ENCODE measurements at regions not wholly inside any gene's neighbourhood (a gene's known extent, or its start where the extent isn't known, plus 50 kb on each side); places are given as distances from the start of the nearest gene placed in this dataset.

- H3K9me2 ChIP-seq (ENCODE audit: insufficient read depth): no peaks in the 10 kb centered on the region
- H3K27ac ChIP-seq: no peak overlapping the region
- H3K36me3 ChIP-seq (ENCODE audit: low read depth): no peaks in the 10 kb centered on the region
- no peak overlapping the region for H3K4me2 ChIP-seq
- ChIA-PET CTCF (no interaction called here), POLR2A (ENCODE audit: unreplicated experiment) (interaction anchor here (0.6 kb wide), 2 partner anchors 100 to 195 kb away, joined by 3 to 4 read pairs; no protein-coding TSS in a partner anchor)
- no peaks in the 10 kb centered on the region for H3K27me3 ChIP-seq (ENCODE audit: insufficient read depth, low read depth)
- no peaks in the 10 kb centered on the region for H4K20me1 ChIP-seq (ENCODE audit: insufficient read depth)
- BruUV-seq (replicated peaks): no TSS peak
- no peak overlapping the region for H3K4me3 ChIP-seq
- H3K79me2 ChIP-seq (ENCODE audit: low read depth): no peaks in the 10 kb centered on the region
- H2AFZ ChIP-seq: no peak overlapping the region
- H3K4me1 ChIP-seq (replicated peaks; ENCODE audit: insufficient read depth): no peaks in the 10 kb centered on the region
- no peak for TF ChIP-seq EZH2 (IDR thresholded peaks at IDR 0.05; ENCODE audit: low read depth)
- no peak for TF ChIP-seq CTCF (conservative IDR thresholded peaks at IDR 0.05)
- intact Hi-C loops (cut with micrococcal nuclease; ENCODE audit: unreplicated experiment): no loop called here
- no peaks in the 10 kb centered on the region for H3K9me3 ChIP-seq (ENCODE audit: insufficient read depth, low read depth)
- no peaks in the 10 kb centered on the region for H3F3A ChIP-seq (ENCODE audit: insufficient read depth, low read depth)
- DNase-seq: no peak
Observed at GRCh38 chr12:74144396-74144795, 393.2 kb upstream of the ATXN7L3B start.

- H3K4me1 ChIP-seq (replicated peaks; ENCODE audit: insufficient read depth): no peaks in the 10 kb centered on the region
- H4K20me1 ChIP-seq (ENCODE audit: insufficient read depth): no peaks in the 10 kb centered on the region
- intact Hi-C loops (cut with micrococcal nuclease; ENCODE audit: unreplicated experiment): no loop called here
- no peaks in the 10 kb centered on the region for H3K9me2 ChIP-seq (ENCODE audit: insufficient read depth)
- H3K4me2 ChIP-seq: no peak overlapping the region
- no peak for TF ChIP-seq EZH2 (IDR thresholded peaks at IDR 0.05; ENCODE audit: low read depth)
- TF ChIP-seq CTCF (conservative IDR thresholded peaks at IDR 0.05): no peak
- ChIA-PET CTCF (no interaction called here), POLR2A (ENCODE audit: unreplicated experiment) (no interaction called here)
- no peaks in the 10 kb centered on the region for H3F3A ChIP-seq (ENCODE audit: insufficient read depth, low read depth)
- H3K36me3 ChIP-seq (ENCODE audit: low read depth): no peaks in the 10 kb centered on the region
- no TSS peak for BruUV-seq (replicated peaks)
- no peak overlapping the region for H3K27ac ChIP-seq
- no peak overlapping the region for H3K4me3 ChIP-seq
- H2AFZ ChIP-seq: no peak overlapping the region
- H3K27me3 ChIP-seq (ENCODE audit: insufficient read depth, low read depth): no peaks in the 10 kb centered on the region
- H3K79me2 ChIP-seq (ENCODE audit: low read depth): no peaks in the 10 kb centered on the region
- no peaks in the 10 kb centered on the region for H3K9me3 ChIP-seq (ENCODE audit: insufficient read depth, low read depth)
- DNase-seq: no peak
Observed at GRCh38 chr12:74145328-74145727, 392.3 kb upstream of the ATXN7L3B start.

GRCh38 chr12:74148849-74149248, 388.8 kb upstream of the ATXN7L3B start:
- TF ChIP-seq EZH2 (IDR thresholded peaks at IDR 0.05; ENCODE audit: low read depth) (no peak), CTCF (conservative IDR thresholded peaks at IDR 0.05) (no peak)
- Histone ChIP-seq H3K4me2 (no peak overlapping the region), H3K36me3 (ENCODE audit: low read depth) (no peaks in the 10 kb centered on the region), H2AFZ (no peak overlapping the region), H4K20me1 (ENCODE audit: insufficient read depth) (no peaks in the 10 kb centered on the region), H3K79me2 (ENCODE audit: low read depth) (no peaks in the 10 kb centered on the region), H3K4me3 (no peak overlapping the region), H3K9me2 (ENCODE audit: insufficient read depth) (no peaks in the 10 kb centered on the region), H3F3A (ENCODE audit: insufficient read depth, low read depth) (no peaks in the 10 kb centered on the region), H3K27me3 (ENCODE audit: insufficient read depth, low read depth) (no peaks in the 10 kb centered on the region), H3K27ac (no peak overlapping the region), H3K4me1 (replicated peaks; ENCODE audit: insufficient read depth) (no peaks in the 10 kb centered on the region), H3K9me3 (ENCODE audit: insufficient read depth, low read depth) (no peaks in the 10 kb centered on the region)
- intact Hi-C loops (cut with micrococcal nuclease; ENCODE audit: unreplicated experiment): no loop called here
- POLR2A ChIA-PET (ENCODE audit: unreplicated experiment): no interaction called here
- CTCF ChIA-PET: no interaction called here
- no peak for DNase-seq
- BruUV-seq (replicated peaks): no TSS peak
